ENCODE measurements at regions not wholly inside any gene's neighbourhood (a gene's known extent, or its start where the extent isn't known, plus 50 kb on each side); places are given as distances from the start of the nearest gene placed in this dataset.

DNA sequence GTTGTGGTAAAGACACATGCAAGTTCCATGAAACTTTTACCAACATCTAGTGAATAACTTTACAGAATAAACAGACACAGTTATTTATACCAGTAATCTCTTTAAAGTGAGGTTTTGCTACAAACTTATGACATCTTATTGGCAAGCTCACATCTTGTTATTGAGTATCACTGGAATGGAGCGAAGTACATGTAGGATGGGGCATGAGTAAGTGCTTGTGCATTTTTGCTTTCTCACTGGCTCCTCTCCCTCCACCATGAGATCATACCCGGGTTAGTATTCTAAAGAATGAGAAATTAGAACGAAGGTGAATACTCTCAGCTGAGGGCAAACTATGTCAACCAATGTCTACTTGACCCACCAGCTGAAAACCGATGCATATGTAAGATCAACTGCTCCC lies 193.3 kb upstream of the ZNF717 start:
- H3K4me3 ChIP-seq (ENCODE audit: control insufficient read depth, low read depth, low read length): no peak overlapping the region
- TF ChIP-seq, protein P1, sequence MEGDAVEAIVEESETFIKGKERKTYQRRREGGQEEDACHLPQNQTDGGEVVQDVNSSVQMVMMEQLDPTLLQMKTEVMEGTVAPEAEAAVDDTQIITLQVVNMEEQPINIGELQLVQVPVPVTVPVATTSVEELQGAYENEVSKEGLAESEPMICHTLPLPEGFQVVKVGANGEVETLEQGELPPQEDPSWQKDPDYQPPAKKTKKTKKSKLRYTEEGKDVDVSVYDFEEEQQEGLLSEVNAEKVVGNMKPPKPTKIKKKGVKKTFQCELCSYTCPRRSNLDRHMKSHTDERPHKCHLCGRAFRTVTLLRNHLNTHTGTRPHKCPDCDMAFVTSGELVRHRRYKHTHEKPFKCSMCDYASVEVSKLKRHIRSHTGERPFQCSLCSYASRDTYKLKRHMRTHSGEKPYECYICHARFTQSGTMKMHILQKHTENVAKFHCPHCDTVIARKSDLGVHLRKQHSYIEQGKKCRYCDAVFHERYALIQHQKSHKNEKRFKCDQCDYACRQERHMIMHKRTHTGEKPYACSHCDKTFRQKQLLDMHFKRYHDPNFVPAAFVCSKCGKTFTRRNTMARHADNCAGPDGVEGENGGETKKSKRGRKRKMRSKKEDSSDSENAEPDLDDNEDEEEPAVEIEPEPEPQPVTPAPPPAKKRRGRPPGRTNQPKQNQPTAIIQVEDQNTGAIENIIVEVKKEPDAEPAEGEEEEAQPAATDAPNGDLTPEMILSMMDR (IDR thresholded peaks at IDR 0.05; ENCODE audit: control insufficient read depth, insufficient read depth, low read depth, low read length, missing control alignments): no peak
- peak; percentile 38 for DNase-seq (ENCODE audit: low read depth)

GRCh38 chr3:75981401-75981800 lies 196.1 kb upstream of the ZNF717 start:
- no peak for DNase-seq (ENCODE audit: low read depth)

GRCh38 chr3:75982151-75982550 lies 196.8 kb upstream of the ZNF717 start:
- TF ChIP-seq, protein P1 (IDR thresholded peaks at IDR 0.05; ENCODE audit: control insufficient read depth, insufficient read depth, low read depth, low read length, missing control alignments): no peak
- no peak overlapping the region for H3K4me3 ChIP-seq (ENCODE audit: control insufficient read depth, low read depth, low read length)
- DNase-seq (ENCODE audit: low read depth): no peak

More at GRCh38 chr3:75981401-75981800, 196.1 kb upstream of the ZNF717 start:
- H3K4me3 ChIP-seq (ENCODE audit: control insufficient read depth, low read depth, low read length): no peak overlapping the region
- TF ChIP-seq, protein P1 (IDR thresholded peaks at IDR 0.05; ENCODE audit: control insufficient read depth, insufficient read depth, low read depth, low read length, missing control alignments): no peak

GRCh38 chr3:75983111-75983510 lies 197.8 kb upstream of the ZNF717 start:
- no peak for DNase-seq (ENCODE audit: low read depth)
- no peak overlapping the region for H3K4me3 ChIP-seq (ENCODE audit: control insufficient read depth, low read depth, low read length)
- TF ChIP-seq, protein P1 (IDR thresholded peaks at IDR 0.05; ENCODE audit: control insufficient read depth, insufficient read depth, low read depth, low read length, missing control alignments): no peak

GRCh38 chr3:75983609-75984290 lies 198.4 kb upstream of the ZNF717 start:
- no peak overlapping the region for H3K4me3 ChIP-seq (ENCODE audit: control insufficient read depth, low read depth, low read length)
- TF ChIP-seq, protein P1 (IDR thresholded peaks at IDR 0.05; ENCODE audit: control insufficient read depth, insufficient read depth, low read depth, low read length, missing control alignments): no peak
- DNase-seq (ENCODE audit: low read depth): peak; percentile 37

DNA sequence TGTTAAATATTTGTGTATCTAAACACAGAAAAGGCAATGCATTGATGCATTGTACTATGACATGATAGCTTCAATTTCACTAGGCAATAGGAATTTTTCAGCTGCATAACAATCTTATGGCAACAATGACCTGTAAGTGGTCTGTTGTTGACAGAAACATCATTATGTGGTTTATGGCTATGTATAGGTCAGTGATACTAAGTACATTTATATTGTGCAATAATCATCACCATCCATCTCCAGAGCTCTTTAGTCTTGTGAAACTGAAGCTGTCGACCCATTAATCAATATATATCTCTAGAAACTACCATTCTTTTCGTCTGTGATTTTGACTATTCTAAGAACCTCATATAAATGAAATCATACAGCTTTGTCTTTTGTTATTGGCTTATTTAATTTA lies 200.1 kb upstream of the ZNF717 start:
- TF ChIP-seq, protein P1 (IDR thresholded peaks at IDR 0.05; ENCODE audit: control insufficient read depth, insufficient read depth, low read depth, low read length, missing control alignments): no peak
- DNase-seq (ENCODE audit: low read depth): no peak
- no peak overlapping the region for H3K4me3 ChIP-seq (ENCODE audit: control insufficient read depth, low read depth, low read length)
